NCI-H1092 (cell line): ENCODE measurements at regions not wholly inside any gene's neighbourhood (a gene's known extent, or its start where the extent isn't known, plus 50 kb on each side); places are given as distances from the start of the nearest gene placed in this dataset.
"Not testable (repeated sequence)": the region's sequence is repeated elsewhere in the genome, so short reads cannot be mapped to it uniquely, and the experiment has no call there.

Source experiments
- DNase-seq: peaks from one replicate; lab custom pipeline; 2025; lab: John Stamatoyannopoulos, UW

GRCh38 chrX:39226251-39226650 is 425.0 kb downstream of the MID1IP1 start:
- DNase-seq = no peak

GRCh38 chrX:39227371-39227770 is 426.1 kb downstream of the MID1IP1 start:
- DNase-seq = no peak

DNA sequence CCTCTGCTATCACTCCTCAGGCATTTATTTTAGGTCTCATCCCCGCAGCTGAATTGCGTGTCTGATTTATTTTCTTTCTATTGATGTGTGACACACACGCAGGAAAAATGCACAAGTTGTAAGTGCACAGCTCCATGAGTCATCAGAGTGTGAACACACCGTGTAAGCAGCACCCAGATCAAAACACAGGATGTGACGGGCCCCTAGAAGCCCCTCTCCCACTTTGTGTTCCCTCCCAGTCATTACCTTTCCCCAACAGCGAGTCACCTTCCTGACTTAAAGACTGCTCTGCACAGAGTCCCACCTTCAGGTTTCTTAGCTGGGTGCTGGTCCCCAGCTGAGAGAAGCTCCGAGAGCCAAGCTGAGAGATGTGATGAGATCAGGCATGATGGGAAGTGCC is 436.7 kb downstream of the MID1IP1 start:
- no peak for DNase-seq

DNA sequence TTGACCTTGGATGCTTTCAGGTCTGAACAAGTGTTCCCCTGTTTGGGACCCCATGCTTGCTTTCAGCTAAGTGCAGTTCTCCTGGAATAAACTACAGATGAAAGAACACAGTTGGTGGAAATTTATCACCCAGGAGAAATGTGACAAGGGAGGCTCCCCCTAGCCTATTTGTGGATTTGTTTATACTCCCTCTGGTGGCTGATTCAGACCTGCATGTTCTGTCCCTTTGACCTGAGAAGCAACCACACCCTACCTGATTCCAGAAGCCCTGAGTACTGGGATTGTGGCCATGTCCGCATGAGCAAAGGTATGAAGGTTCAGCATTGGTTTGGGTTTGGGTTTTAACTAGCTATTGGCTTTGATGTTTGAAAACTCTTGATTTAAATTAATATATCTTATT is 440.9 kb downstream of the MID1IP1 start:
- peak; percentile 21 for DNase-seq

GRCh38 chrX:39244147-39244546 is 442.9 kb downstream of the MID1IP1 start:
- no peak for DNase-seq

DNA sequence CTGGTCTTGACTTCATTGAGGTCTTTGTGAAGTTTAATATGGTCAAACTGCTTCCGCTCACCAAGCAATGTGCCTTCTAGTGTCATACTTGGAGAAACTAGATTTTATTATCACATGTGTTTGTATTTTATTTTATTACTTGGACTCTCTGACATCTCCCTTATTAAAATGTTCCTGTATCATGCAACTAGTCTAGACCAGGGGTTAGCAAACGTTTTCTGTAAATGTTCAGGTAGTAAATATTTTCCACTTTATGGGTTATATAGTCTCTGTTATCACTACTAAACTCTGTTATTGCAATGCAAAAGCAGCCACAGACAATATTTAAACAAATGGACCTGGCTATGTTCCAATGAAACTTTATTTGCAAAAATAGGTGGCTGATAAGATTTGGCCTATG is 443.8 kb downstream of the MID1IP1 start:
- no peak for DNase-seq

- DNase-seq = no peak
Observed at GRCh38 chrX:39247536-39247935, 446.3 kb downstream of the MID1IP1 start.

- DNase-seq = no peak
Observed at GRCh38 chrX:39248330-39248729, 447.1 kb downstream of the MID1IP1 start.

- DNase-seq = no peak
Observed at GRCh38 chrX:39249999-39250398, 448.7 kb downstream of the MID1IP1 start.

GRCh38 chrX:39251995-39252394 is 450.7 kb downstream of the MID1IP1 start:
- no peak for DNase-seq

- DNase-seq = no peak
Observed at GRCh38 chrX:39253551-39253950, 452.3 kb downstream of the MID1IP1 start.

GRCh38 chrX:39258331-39258730 is 457.1 kb downstream of the MID1IP1 start:
- DNase-seq = no peak

GRCh38 chrX:39260965-39261364 is 459.7 kb downstream of the MID1IP1 start:
- no peak for DNase-seq

DNA sequence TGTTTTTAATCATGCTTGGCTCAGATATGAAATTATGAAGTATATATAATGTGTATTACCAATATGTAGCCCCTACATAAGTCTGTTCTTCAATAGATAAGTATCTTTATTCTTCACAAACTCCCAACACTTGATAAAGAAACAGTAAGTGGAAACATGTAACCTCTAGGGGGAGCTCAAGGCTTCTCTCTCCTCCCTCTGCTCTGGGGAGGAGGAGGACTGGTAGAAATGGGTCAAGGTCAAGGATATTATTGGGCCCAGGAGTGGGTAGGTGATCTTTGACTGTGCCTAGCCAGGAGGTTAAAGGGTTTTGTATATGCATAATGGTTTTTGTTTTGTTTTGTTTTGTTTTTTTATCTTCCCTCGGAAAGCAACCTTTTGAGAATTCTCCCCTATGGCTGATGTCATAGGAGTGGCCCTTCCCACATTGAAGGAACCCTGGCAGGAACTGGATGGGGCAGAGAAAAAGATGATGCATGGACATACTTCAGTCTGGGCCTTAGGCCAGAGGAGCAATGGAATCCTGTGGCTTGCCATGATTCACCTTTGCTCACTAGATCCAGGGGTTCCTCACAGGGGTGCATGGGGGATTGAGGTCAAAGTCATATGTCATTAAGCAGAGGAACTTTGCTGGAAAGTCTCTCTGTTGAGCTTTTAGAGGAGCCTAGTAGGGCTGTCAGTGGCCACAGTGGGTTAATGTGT is 460.3 kb downstream of the MID1IP1 start:
- peak; percentile 60 for DNase-seq

GRCh38 chrX:39262641-39263040 is 461.4 kb downstream of the MID1IP1 start:
- no peak for DNase-seq

- no peak for DNase-seq
Observed at GRCh38 chrX:39264023-39264422, 462.8 kb downstream of the MID1IP1 start.

DNA sequence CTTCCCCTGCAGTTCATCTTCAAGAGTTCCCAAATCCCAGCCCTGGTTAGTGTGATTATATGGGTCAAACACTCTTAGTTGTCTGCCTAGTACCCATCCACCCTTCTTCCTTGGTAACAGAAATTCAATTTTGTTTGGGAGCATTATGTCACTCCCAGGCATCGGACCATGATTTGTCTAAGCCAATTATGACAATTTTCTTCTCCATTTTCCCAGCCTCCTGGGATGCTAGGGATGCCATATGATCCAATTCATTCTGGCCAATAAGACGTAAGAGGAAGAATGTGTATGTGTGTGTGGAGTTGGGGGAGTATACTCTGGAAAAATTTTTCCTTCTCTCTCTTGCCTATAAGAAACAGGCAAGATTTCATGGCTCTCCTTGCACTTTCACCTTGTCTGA is 465.9 kb downstream of the MID1IP1 start:
- DNase-seq = no peak

GRCh38 chrX:39268207-39268606 is 466.9 kb downstream of the MID1IP1 start:
- no peak for DNase-seq

DNA sequence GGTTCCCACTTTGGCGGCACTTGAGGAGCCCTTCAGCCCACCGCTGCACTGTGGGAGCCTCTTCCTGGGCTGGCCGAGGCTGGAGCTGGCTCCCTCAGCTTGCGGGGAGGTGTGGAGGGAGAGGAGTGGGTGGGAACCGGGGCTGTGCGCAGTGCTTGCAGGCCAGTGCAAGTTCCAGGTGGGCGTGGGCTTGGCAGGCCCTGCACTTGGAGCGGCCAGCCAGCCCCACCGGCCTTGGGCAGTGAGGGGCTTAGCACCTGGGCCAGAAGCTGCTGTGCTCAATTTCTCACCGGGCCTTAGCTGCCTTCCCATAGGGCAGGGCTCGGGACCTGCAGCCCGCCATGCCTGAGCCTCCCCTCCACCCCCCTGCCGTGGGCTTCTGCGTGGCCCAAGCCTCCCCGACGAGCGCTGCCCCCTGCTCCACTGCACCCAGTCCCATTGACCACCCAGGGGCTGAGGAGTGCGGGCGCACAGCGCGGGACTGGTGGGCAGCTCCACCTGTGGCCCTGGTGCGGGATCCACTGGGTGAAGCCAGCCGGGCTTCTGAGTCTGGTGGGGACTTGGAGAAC is 474.3 kb downstream of the MID1IP1 start:
- no peak for DNase-seq

GRCh38 chrX:39277685-39278390 is 476.6 kb downstream of the MID1IP1 start:
- not testable (repeated sequence) for DNase-seq

- no peak for DNase-seq
Observed at GRCh38 chrX:39283239-39283638, 482.0 kb downstream of the MID1IP1 start.

- DNase-seq = no peak
Observed at GRCh38 chrX:39288592-39288991, 487.3 kb downstream of the MID1IP1 start.

DNA sequence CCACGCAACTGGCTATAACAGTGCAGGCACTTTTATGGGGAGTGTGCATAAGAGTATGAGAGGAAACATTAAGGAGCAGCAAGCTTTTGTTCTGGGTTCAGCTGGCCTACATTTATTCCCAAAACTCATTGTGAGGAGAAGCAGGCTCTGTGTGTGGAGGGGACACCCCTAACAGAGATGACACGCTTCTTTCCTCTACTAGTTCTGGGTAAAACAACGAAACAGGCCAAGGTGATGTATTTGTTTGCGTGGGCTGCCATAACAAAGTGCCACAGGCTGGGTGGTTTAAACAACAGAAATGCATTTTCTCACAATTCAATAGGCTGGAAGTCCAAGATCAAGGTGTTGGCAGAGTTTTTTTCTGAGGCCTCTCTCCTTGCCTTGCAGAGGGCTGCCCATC is 488.6 kb downstream of the MID1IP1 start:
- no peak for DNase-seq
